RCC 7860 (cell line): ENCODE measurements at regions not wholly inside any gene's neighbourhood (a gene's known extent, or its start where the extent isn't known, plus 50 kb on each side); places are given as distances from the start of the nearest gene placed in this dataset.

Experiments used
- DNase-seq: peaks from one replicate; pipeline ENCODE4 v3.0.0-alpha.2; 2015; ENCODE audit warnings: low spot score
- FAIRE-seq: peaks from 2 replicates; lab custom pipeline; 2012; peaks lifted over from hg19 to GRCh38; lab: Jason Lieb, UNC

GRCh38 chr2:195413944-195414343 lies 243.1 kb upstream of the SLC39A10 start:
- FAIRE-seq (no peak), DNase-seq (no peak)

GRCh38 chr2:195413422-195413821 lies 243.6 kb upstream of the SLC39A10 start:
- no peak for FAIRE-seq
- DNase-seq = no peak

GRCh38 chr2:195411219-195411687 lies 245.8 kb upstream of the SLC39A10 start:
- FAIRE-seq (no peak), DNase-seq (no peak)

GRCh38 chr2:195410074-195410671 lies 246.9 kb upstream of the SLC39A10 start:
- DNase-seq (no peak), FAIRE-seq (no peak)

- FAIRE-seq (no peak), DNase-seq (no peak)
These were observed 248.2 kb upstream of the SLC39A10 start for GRCh38 chr2:195408811-195409210.

- FAIRE-seq (no peak), DNase-seq (no peak)
These were observed 248.8 kb upstream of the SLC39A10 start for GRCh38 chr2:195408196-195408595.

- FAIRE-seq = no peak
- no peak for DNase-seq
These were observed 249.2 kb upstream of the SLC39A10 start for GRCh38 chr2:195407783-195408182.

- DNase-seq = no peak
- no peak for FAIRE-seq
These were observed 250.0 kb upstream of the SLC39A10 start for GRCh38 chr2:195406886-195407603.

- DNase-seq (no peak), FAIRE-seq (no peak)
These were observed 252.4 kb upstream of the SLC39A10 start for GRCh38 chr2:195404651-195405050.

- FAIRE-seq = no peak
- DNase-seq = no peak
These were observed 260.5 kb upstream of the SLC39A10 start for GRCh38 chr2:195396479-195396878.

GRCh38 chr2:195395362-195395761 lies 261.7 kb upstream of the SLC39A10 start:
- no peak for FAIRE-seq
- DNase-seq = no peak

GRCh38 chr2:195392446-195393336 lies 264.3 kb upstream of the SLC39A10 start:
- FAIRE-seq = no peak
- no peak for DNase-seq

- DNase-seq (no peak), FAIRE-seq (no peak)
These were observed 266.2 kb upstream of the SLC39A10 start for GRCh38 chr2:195390686-195391321.

GRCh38 chr2:195388028-195388427 lies 269.0 kb upstream of the SLC39A10 start:
- DNase-seq (no peak), FAIRE-seq (no peak)

- FAIRE-seq (no peak), DNase-seq (no peak)
These were observed 274.8 kb upstream of the SLC39A10 start for GRCh38 chr2:195382186-195382585.

GRCh38 chr2:195370167-195370943 lies 286.7 kb upstream of the SLC39A10 start:
- DNase-seq = no peak
- no peak for FAIRE-seq

GRCh38 chr2:195369218-195369587 lies 287.8 kb upstream of the SLC39A10 start:
- DNase-seq (no peak), FAIRE-seq (no peak)

- no peak for FAIRE-seq
These were observed 288.5 kb upstream of the SLC39A10 start for GRCh38 chr2:195368249-195369217.

GRCh38 chr2:195367809-195368208 lies 289.2 kb upstream of the SLC39A10 start:
- DNase-seq (no peak), FAIRE-seq (no peak)

More at GRCh38 chr2:195368249-195369217, 288.5 kb upstream of the SLC39A10 start:
- DNase-seq = no peak
